ENCODE measurements at regions not wholly inside any gene's neighbourhood (a gene's known extent, or its start where the extent isn't known, plus 50 kb on each side); places are given as distances from the start of the nearest gene placed in this dataset.

DNA sequence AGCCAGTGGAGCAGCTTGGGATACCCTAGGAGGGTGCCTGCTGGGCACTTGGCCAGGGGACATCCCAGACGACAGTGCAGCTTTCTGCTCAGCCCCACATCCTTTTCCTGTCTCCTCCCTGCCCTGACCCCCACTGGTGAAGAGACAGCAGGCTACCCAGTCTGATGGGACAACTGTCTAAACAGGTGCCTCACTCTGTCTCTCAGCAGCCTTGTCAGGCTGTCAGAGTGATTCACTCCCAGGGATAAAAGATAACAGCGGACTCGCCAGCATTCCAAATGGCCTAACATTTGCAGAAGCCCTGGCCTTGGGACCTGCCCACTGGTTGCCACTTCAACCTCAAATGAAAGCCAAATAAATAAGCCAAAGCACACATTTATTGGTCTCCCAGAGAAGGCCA lies 318.6 kb upstream of the PLET1 start:
- no peak overlapping the region for H2AK5ac ChIP-seq (ENCODE audit: low read depth, low read length)
- H4K20me1 ChIP-seq (ENCODE audit: insufficient read depth, low read length) = no peaks in the 10 kb centered on the region
- H2BK15ac ChIP-seq (ENCODE audit: low read depth, low read length) = no peak overlapping the region
- H4K91ac ChIP-seq (ENCODE audit: insufficient read depth, low read depth, low read length) = no peak overlapping the region
- H3K4me1 ChIP-seq (ENCODE audit: control insufficient read depth, insufficient read depth, low read length) = no peaks in the 10 kb centered on the region
- H3K9me1 ChIP-seq (ENCODE audit: insufficient read depth, low read length) = no peaks in the 10 kb centered on the region
- no peak overlapping the region for H2BK120ac ChIP-seq (ENCODE audit: low read depth, low read length)
- ChIA-PET POLR2A (ENCODE audit: unreplicated experiment) (no interaction called here), CTCF (interaction anchor here (1.4 kb wide), 1 partner anchor 9 kb away, joined by 5 read pairs; no protein-coding TSS in a partner anchor)
- TF ChIP-seq MAFK (IDR thresholded peaks at IDR 0.05; ENCODE audit: low read depth, low read length) (no peak), RCOR1 (IDR thresholded peaks at IDR 0.05; ENCODE audit: insufficient replicate concordance, low read length) (no peak), MAZ (IDR thresholded peaks at IDR 0.05; ENCODE audit: borderline replicate concordance, low read depth, low read length) (no peak)
- H4K5ac ChIP-seq (ENCODE audit: low read depth, low read length) = no peak overlapping the region
- H2BK20ac ChIP-seq (ENCODE audit: low read depth, low read length) = no peak overlapping the region
- WGBS, 2 experiments (ENCODE audit: extremely low coverage in 2 of 2, insufficient read length in 1 of 2) = 33% methylated on average over 2 of the region's 3 CpGs; no CpG with 5 or more reads in 1 of the 2 experiments
- no peak overlapping the region for H3K27ac ChIP-seq (ENCODE audit: insufficient read depth, low read length)
- H3K4me2 ChIP-seq (ENCODE audit: low read depth, low read length) = no peak overlapping the region
- no peak overlapping the region for H2AFZ ChIP-seq (replicated peaks; ENCODE audit: low read length, poor library complexity)
- BruUV-seq (replicated peaks) = no TSS peak
- peaks cover 3% of the 10 kb centered on the region; the same call in 1 of the 2 replicates for H3K27me3 ChIP-seq (ENCODE audit: control insufficient read depth, insufficient read depth, low read length)
- H3K56ac ChIP-seq (ENCODE audit: extremely low read depth, insufficient read depth, low read length) = no peak overlapping the region
- no peak overlapping the region for H3K4ac ChIP-seq (ENCODE audit: low read depth, low read length)
- H4K8ac ChIP-seq (ENCODE audit: low read depth in 2 of 2, low read length in 2 of 2) = no peak overlapping the region
- no peak overlapping the region for H2AK9ac ChIP-seq (replicated peaks; ENCODE audit: low read depth, low read length, poor library complexity)
- ATAC-seq (ENCODE audit: low read depth) (no peak), DNase-seq (no peak)
- no peak overlapping the region for H3K23ac ChIP-seq (ENCODE audit: low read depth, low read length)
- dilution Hi-C loops (cut with HindIII; ENCODE audit: low sequenced_read_pairs, unreplicated experiment) = no loop called here
- no peak overlapping the region for H3K18ac ChIP-seq (ENCODE audit: low read depth, low read length)
- H3K36me3 ChIP-seq (ENCODE audit: control insufficient read depth, insufficient read depth, low read length) = no peaks in the 10 kb centered on the region
- H3K9ac ChIP-seq (ENCODE audit: low read depth, low read length) = no peak overlapping the region
- H3K4me3 ChIP-seq (ENCODE audit: insufficient read depth, low read depth, low read length) = no peak overlapping the region
- no peak overlapping the region for H3K14ac ChIP-seq (replicated peaks; ENCODE audit: low read depth, low read length)
- no peaks in the 10 kb centered on the region for H3K9me3 ChIP-seq (ENCODE audit: control insufficient read depth, insufficient read depth, low read length)
- intact Hi-C loops (cut with micrococcal nuclease) = no loop called here
- no peak overlapping the region for H2BK5ac ChIP-seq (ENCODE audit: low read depth, low read length, poor library complexity, severe bottlenecking)
- no peaks in the 10 kb centered on the region for H3K79me1 ChIP-seq (ENCODE audit: low read depth in 1 of 2, low read length in 2 of 2)
- in situ Hi-C loops (cut with MboI; ENCODE audit: low sequenced_read_pairs) = no loop called here
